HG02759 (cell line): ENCODE measurements at regions not wholly inside any gene's neighbourhood (a gene's known extent, or its start where the extent isn't known, plus 50 kb on each side); places are given as distances from the start of the nearest gene placed in this dataset.
"Not testable (repeated sequence)": the region's sequence is repeated elsewhere in the genome, so short reads cannot be mapped to it uniquely, and the experiment has no call there.

Experiments
- ATAC-seq: cut with Tn5 transposase; IDR thresholded peaks from one replicate; pipeline ENCODE4 v1.9.1; 2021; ENCODE audit warnings: mild to moderate bottlenecking, moderate library complexity; ENCODE audit not compliant: unreplicated experiment

DNA sequence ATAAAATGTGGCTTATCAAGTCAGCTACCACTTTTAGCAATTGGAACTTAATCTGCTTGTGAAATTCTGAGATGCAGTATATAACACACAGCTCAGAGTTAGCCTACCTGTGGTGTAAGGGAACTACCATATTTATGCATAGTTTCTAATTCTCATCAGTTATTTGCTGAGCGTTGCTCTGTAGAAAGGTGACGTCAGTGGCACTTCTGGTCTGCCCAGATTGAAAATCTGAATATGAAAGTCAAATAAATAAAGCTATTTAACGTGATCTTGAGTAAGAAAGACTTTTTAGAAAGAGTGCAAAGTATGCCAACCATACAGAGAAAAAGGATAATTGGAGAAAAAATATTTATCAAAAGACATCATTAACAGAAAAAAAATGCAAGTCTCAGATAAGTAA lies 938.9 kb upstream of the NOVA1 start:
- no peak for ATAC-seq

DNA sequence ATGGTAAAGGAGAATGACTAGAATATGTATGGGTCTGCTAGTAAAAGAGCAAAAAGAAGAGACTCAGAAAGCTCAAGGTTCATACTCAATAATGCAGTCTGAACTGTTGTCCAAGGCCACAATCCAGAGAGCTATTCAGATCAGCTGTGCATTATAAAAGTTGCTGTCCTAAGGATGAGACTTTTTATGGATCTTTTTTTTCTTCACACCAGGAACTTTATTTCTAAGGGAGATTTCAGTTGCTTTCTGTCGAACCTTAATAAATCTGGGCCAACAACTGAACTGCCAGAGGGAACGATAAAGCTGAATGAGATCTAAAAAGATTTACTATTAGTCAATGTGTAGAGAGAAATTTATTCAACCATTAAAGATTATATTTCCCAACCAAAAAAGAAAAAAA lies 948.3 kb upstream of the NOVA1 start:
- no peak for ATAC-seq

GRCh38 chr14:27553790-27554189 lies 956.0 kb upstream of the NOVA1 start:
- no peak for ATAC-seq

- ATAC-seq = no peak
Measured at GRCh38 chr14:27557445-27557844, 959.6 kb upstream of the NOVA1 start.

DNA sequence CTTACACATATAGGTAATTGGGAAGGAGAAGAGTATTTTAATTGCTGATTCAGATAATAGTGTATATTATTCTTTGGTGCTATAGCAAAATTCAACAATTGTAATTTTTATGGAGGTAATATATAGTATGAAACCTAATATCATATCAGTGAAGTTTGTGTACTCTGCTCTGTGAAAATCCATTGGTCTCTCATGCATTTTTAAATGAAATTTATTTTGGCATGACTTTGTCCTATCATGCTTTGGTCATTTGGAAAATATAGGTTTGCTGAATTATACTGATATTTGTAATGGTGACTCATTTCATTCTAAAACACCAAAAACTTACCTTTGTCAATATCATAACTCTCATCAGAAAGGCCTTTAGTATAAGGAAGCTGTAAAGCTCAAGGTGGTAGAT lies 962.0 kb upstream of the NOVA1 start:
- no peak for ATAC-seq

DNA sequence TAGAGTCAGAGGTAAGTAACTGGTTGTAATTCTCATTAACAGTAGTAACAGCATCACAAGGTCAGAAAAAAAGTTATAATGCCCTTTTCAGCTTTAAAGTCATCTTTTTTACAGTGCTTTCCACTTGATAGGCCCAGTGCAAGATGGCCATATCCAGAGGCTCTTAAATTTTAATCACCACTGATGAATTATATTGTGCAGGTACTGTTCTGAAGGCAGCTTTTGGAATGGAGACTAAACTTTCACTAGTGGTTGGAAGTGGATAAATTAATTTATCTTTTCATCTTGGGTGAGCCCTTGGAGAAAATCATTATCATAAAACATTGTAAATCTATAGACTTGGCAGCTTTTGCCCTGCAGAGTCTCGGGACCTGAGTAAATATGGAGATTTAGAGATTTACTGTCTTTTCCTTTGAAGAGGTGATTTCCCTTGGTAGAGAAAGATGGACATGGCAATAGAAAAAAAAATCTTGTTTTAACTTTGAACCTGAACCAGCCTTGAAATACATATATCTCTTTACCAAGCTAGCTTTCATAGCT lies 969.1 kb upstream of the NOVA1 start:
- ATAC-seq = no peak

DNA sequence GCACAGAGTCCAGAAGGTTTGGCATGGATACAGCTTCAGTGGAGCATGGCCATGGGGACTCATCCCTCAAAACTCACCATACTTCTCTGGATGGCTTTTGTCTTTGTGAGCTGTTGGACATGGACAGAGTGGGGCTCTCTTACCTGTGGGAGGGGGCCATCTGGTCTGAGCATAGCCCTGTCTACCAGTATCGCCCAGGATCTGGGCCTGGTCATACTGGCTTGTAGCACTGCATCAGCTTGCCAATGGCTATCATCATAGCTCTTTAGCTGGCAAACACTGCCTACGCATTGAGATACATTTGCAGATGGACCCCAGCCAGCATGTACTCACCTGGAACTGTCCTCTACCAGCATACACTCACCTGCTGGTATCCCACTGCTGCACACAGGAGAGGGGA lies 975.2 kb upstream of the NOVA1 start:
- ATAC-seq = no peak

DNA sequence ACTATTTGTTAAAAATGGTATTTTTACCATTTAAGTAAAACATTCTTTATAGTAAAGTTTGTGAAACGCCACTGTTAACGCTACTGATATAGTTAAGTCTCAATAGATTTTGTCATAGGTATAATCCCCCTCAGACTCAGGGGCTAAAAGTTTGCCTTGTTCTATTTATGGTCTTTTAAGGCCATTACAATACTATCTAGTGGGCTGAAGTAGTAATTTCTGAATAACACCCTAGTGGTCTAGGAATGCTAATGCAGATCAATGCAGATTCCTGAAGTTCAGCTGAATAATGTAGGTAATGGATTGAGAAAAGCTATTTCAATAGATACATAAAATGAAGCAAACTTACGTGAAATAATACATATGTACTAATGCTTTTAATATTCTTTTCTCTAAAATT lies 989.3 kb upstream of the NOVA1 start:
- ATAC-seq = no peak

DNA sequence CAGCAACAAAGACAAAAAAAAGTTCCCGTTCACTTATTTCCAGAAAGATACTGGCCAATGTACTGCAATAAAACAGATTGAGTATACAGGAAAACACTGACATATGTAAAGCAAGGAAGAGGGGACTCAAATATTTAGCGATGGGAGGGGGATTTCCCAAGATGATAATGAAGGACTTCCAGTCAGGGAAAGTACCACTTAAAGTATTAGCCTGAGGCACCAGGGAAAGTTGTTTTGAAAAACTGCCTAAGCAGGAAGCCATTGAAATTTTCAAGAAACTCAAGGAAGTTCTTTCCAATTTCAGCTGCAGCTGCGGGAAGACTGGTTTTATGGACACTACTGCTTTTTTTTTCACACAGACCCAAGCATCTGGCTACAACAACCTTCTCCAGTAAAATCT lies 1007.4 kb upstream of the NOVA1 start:
- no peak for ATAC-seq

- ATAC-seq = no peak
Measured at GRCh38 chr14:27608377-27608776, 1010.5 kb upstream of the NOVA1 start.

- ATAC-seq = no peak
Measured at GRCh38 chr14:27612121-27612520, 1014.3 kb upstream of the NOVA1 start.

DNA sequence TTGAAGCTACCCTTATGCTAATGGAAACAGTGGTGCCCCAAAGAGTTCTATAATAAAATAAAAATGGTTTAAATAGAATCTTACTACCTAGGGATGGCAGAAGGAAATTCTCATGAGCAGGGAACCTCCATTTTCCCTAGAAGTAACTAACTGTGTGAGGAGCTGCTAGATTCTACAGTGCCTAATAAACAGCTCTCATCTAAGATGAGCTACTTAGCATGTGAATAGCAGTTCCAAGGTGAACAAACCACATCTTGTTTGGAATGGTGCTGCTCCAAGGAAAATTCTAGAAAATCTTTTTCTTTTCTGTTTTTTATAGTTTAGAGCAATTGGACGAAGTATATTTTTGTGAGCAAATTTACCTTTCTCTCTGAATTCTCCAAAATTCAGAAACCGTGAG lies 1015.3 kb upstream of the NOVA1 start:
- ATAC-seq = no peak

DNA sequence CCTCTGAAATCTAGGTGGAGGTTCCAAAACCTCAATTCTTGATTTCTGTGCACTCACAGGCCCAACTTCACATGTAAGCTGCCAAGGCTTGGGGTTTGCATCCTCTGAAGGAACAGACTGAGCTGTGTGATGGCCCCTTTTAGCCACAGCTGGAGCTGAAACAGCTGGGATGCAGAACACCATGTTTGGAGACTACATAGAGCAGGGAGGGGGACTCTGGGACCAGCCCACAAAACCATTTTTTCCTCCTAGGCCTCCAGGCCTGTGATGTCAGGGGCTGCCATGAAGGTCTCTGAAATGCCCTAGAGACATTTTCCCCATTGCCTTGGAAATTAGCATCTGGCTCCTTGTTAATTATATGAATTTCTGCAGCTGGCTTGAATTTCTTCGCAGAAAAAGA lies 1025.9 kb upstream of the NOVA1 start:
- ATAC-seq = no peak

DNA sequence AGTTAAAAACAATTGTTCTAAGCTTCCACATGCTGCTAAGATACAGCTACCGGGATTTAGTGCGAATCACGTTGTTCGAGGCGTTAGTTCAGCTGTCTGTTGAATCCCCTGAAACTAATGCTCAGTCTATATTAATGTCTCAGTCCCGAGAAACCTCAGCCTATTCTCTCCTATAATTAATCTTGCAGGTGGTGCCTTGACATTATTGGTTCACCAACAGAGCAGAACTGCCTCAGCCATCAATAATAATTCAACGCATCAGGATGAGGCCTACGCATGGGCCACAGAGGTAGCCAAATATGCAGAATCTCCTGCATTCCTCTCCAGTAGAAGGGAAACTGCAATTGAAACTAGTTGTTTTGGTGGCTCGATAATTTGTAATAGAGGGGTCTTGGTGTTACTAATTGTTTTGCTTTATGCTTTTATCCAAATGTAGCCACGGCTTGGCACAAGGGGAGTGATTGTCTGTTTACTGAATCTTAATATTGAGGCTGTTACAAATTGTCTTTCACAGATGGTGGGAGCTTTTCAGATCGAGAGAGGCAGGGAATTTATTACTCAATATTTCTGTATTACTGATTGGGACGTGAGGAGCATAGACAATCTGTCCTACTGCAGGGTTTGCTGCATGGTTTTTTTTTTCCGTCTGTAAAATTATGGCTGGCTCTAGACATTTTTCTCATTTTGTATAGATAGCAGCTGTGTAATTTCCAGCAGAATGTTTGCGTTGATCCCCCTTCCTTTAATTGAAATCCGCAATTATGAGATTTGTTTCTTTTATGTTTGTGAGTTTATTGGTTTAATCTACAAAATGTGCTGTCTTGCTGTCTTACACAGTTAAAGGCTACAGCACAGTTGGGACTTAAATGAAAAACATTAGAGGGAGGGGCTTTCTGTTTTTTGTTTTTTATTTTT lies 1036.5 kb upstream of the NOVA1 start:
- ATAC-seq = no peak

DNA sequence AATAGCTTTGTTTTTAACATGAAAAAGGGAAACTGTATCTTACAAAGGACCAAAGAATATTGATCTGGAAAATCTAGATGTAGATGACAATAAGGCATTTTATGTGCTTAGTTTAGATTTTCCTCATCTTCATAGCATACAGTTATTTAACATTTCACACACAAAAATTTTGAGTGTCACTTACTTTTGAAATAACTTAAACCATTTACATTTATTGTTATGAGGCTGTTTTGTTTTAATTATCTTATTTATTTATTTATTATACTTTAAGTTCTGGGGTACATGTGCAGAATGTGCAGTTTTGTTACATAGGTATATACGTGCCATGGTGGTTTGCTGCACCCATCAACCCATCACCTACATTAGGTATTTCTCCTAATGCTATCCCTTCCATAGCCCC lies 1042.9 kb upstream of the NOVA1 start:
- not testable (repeated sequence) for ATAC-seq

DNA sequence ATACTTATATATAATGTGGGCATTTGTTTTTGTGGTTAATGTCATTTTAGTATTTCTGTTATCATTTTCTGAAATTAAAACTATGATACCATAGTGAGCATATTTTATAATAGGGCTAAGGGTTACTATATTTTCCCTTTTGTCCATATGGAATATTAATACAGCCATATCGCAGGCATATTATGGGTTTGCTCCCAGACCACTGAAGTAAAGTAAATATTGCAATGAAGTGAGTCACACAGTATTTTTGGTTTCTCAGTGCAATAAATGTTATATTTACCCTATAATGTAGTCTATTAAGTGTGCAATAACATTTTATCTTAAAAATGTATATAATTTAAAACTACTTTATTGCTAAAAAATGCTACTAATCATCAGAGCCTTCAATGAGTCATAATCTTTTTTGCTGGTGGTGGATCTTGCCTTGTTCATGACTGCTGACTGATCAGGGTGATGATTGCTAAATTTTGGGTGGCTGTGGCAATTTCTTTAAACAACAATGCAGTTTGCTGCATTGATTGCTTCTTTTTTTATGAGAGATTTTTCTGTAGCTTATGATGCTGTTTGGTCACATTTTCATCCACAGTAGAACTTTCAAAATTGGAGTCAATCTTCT lies 1044.5 kb upstream of the NOVA1 start:
- no peak for ATAC-seq

- no peak for ATAC-seq
Measured at GRCh38 chr14:27660683-27661082, 1062.8 kb upstream of the NOVA1 start.

- ATAC-seq = no peak
Measured at GRCh38 chr14:27668531-27668930, 1070.7 kb upstream of the NOVA1 start.

GRCh38 chr14:27672047-27672446 lies 1074.2 kb upstream of the NOVA1 start:
- ATAC-seq = no peak

GRCh38 chr14:27672811-27673737 lies 1075.2 kb upstream of the NOVA1 start:
- not testable (repeated sequence) for ATAC-seq

- no peak for ATAC-seq
Measured at GRCh38 chr14:27686137-27686536, 1080.5 kb upstream of the FOXG1 start.
